GM12878 (cell line): ENCODE measurements at regions not wholly inside any gene's neighbourhood (a gene's known extent, or its start where the extent isn't known, plus 50 kb on each side); places are given as distances from the start of the nearest gene placed in this dataset.

Source experiments
- ATAC-seq: fragments of 200-7000 bp; cut with Tn5 transposase; 3 replicates; pipeline ENCODE4 v1.9.1; 2020; ENCODE audit warnings: mild to moderate bottlenecking, moderate library complexity
- BruUV-seq: library from RNA; stranded (reverse); fragments of 400-500 nt; replicated peaks from 2 replicates; lab custom pipeline; 2021; lab: Mats Ljungman, UMichigan
- CTCF ChIA-PET: fragments of 300-600 bp; sonication (Branson Sonifier 250); formaldehyde crosslinking; extraction: SDS; loops from one replicate; lab custom pipeline; 2021; ENCODE audit warnings: inconsistent platforms; lab: Yijun Ruan, JAX
- POLR2A ChIA-PET: fragments of 350-600 bp; formaldehyde crosslinking; extraction: SDS; loops from one replicate; lab custom pipeline; 2021; ENCODE audit warnings: inconsistent platforms; lab: Charles Lee
- RAD21 ChIA-PET: fragments of 300-600 bp; sonication (Branson Sonifier 250); formaldehyde crosslinking; loops from one replicate; lab custom pipeline; 2023; ENCODE audit warnings: antibody characterized with exemption; ENCODE audit not compliant: unreplicated experiment; lab: Charles Lee
- SMC1A ChIA-PET: fragments of 300-600 bp; sonication (Branson Sonifier 250); formaldehyde crosslinking; loops from one replicate; lab custom pipeline; 2023; ENCODE audit not compliant: unreplicated experiment, uncharacterized antibody; lab: Charles Lee
- DNase-seq: peaks from one replicate; pipeline ENCODE4 v3.0.0-alpha.2; 2011; ENCODE audit warnings: low read depth, low spot score
- FAIRE-seq: peaks from 3 replicates; lab custom pipeline; 2011; peaks lifted over from hg19 to GRCh38; lab: Jason Lieb, UNC
- H2AFZ ChIP-seq: 2 replicates; pipeline ENCODE4 v1.6.0; 2011; ENCODE audit warnings: low read depth, low read length, control low read depth; ENCODE audit not compliant: control insufficient read depth
- H3K27ac ChIP-seq: 2 replicates; pipeline ENCODE4 v1.5.1; 2011; ENCODE audit warnings: control low read depth; ENCODE audit not compliant: control insufficient read depth, insufficient read depth
- H3K27me3 ChIP-seq, 2 experiments: replicated peaks in 1 of 2; 2 replicates each; pipeline versions ENCODE4 v1.6.0 to v1.6.1; 2011; ENCODE audit warnings: low read length in 1 of 2; ENCODE audit not compliant: control insufficient read depth in 2 of 2, insufficient read depth in 2 of 2
- H3K36me3 ChIP-seq, 2 experiments: 2 replicates each; pipeline ENCODE4 v1.5.1; 2011; ENCODE audit warnings: low read length in 1 of 2; ENCODE audit not compliant: control insufficient read depth in 2 of 2, insufficient read depth in 2 of 2
- H3K4me1 ChIP-seq: 2 replicates; pipeline ENCODE4 v1.6.1; 2011; ENCODE audit warnings: mild to moderate bottlenecking, low read length, moderate library complexity, mixed read lengths; ENCODE audit not compliant: control insufficient read depth, insufficient read depth
- H3K4me2 ChIP-seq: 2 replicates; pipeline ENCODE4 v1.6.0; 2011; ENCODE audit warnings: control low read depth; ENCODE audit not compliant: control insufficient read depth, insufficient read depth
- H3K4me3 ChIP-seq: fragments of 200-600 bp; sonication (generic); 2 replicates; pipeline ENCODE4 v1.5.1; 2016
- H3K79me2 ChIP-seq: 2 replicates; pipeline ENCODE4 v1.6.0; 2011; ENCODE audit warnings: low read length; ENCODE audit not compliant: control insufficient read depth, insufficient read depth
- H3K9ac ChIP-seq: 2 replicates; pipeline ENCODE4 v1.8.0; 2011; ENCODE audit warnings: low read length, control low read depth, mixed read lengths; ENCODE audit not compliant: control insufficient read depth, insufficient read depth
- H3K9me3 ChIP-seq: replicated peaks from 3 replicates; pipeline ENCODE4 v1.5.1; 2011; ENCODE audit warnings: mild to moderate bottlenecking, low read length; ENCODE audit not compliant: control insufficient read depth, insufficient read depth
- H4K20me1 ChIP-seq: 2 replicates; pipeline ENCODE4 v1.6.0; 2011; ENCODE audit not compliant: control insufficient read depth, insufficient read depth
- ASH2L ChIP-seq: fragments of 300-600, 200-600 bp; sonication (generic); IDR thresholded peaks from 2 replicates; pipeline ENCODE4 v1.6.1; 2017; ENCODE audit warnings: low read depth, mild to moderate bottlenecking, borderline replicate concordance
- BCL11A ChIP-seq: IDR thresholded peaks from 2 replicates; pipeline ENCODE4 v1.6.1; 2011; ENCODE audit warnings: low read depth, low read length
- BMI1 ChIP-seq: fragments of 450-650 bp; IDR thresholded peaks from 2 replicates; pipeline ENCODE4 v1.6.1; 2016; ENCODE audit warnings: mild to moderate bottlenecking, moderate library complexity, borderline replicate concordance
- ESRRA ChIP-seq: IDR thresholded peaks from 2 replicates; pipeline ENCODE4 v1.6.1; 2012; ENCODE audit warnings: mild to moderate bottlenecking, low read length, improper control_type of control experiment
- FOXK2 ChIP-seq: fragments of 450-650 bp; IDR thresholded peaks from 2 replicates; pipeline ENCODE4 v1.6.1; 2017; ENCODE audit warnings: mild to moderate bottlenecking, moderate library complexity
- IKZF1 ChIP-seq: fragments of 450-650 bp; conservative IDR thresholded peaks from 2 replicates; pipeline ENCODE4 v1.6.1; 2017; ENCODE audit warnings: antibody characterized with exemption, mild to moderate bottlenecking
- IRF4 ChIP-seq: IDR thresholded peaks from 2 replicates; pipeline ENCODE4 v1.6.1; 2011; ENCODE audit warnings: low read depth, low read length
- NBN ChIP-seq: fragments of 450-650 bp; IDR thresholded peaks from 2 replicates; pipeline ENCODE4 v1.6.1; 2016
- NR2C1 ChIP-seq: fragments of 450-650 bp; IDR thresholded peaks from 2 replicates; pipeline ENCODE4 v1.6.1; 2017; ENCODE audit warnings: antibody characterized with exemption, mild to moderate bottlenecking, moderate library complexity
- PML ChIP-seq: IDR thresholded peaks from 2 replicates; pipeline ENCODE4 v1.6.1; 2012; ENCODE audit warnings: low read length, inconsistent platforms
- POLR2A ChIP-seq: IDR thresholded peaks from 2 replicates; pipeline ENCODE4 v1.6.1; 2011; ENCODE audit warnings: low read depth, mild to moderate bottlenecking, low read length
- SIX5 ChIP-seq: IDR thresholded peaks from 2 replicates; pipeline ENCODE4 v1.6.1; 2011; ENCODE audit warnings: mild to moderate bottlenecking, low read depth, low read length, moderate library complexity; ENCODE audit not compliant: severe bottlenecking
- SPI1 ChIP-seq: IDR thresholded peaks from 2 replicates; pipeline ENCODE4 v1.6.1; 2011; ENCODE audit warnings: low read depth, mild to moderate bottlenecking, low read length, moderate library complexity, borderline replicate concordance; ENCODE audit not compliant: insufficient read depth
- SUZ12 ChIP-seq: fragments of 200-600 bp; sonication (generic); IDR thresholded peaks from one replicate; pipeline ENCODE4 v1.6.1; 2018; ENCODE audit warnings: antibody characterized with exemption, mild to moderate bottlenecking; ENCODE audit not compliant: unreplicated experiment
- TCF12 ChIP-seq: IDR thresholded peaks from 2 replicates; pipeline ENCODE4 v1.6.1; 2011; ENCODE audit warnings: low read depth, mild to moderate bottlenecking, low read length
- TCF3 ChIP-seq: IDR thresholded peaks from 2 replicates; pipeline ENCODE4 v1.6.1; 2012; ENCODE audit warnings: low read depth, mild to moderate bottlenecking, low read length, borderline replicate concordance; ENCODE audit not compliant: insufficient read depth
- WRNIP1 ChIP-seq: IDR thresholded peaks from 2 replicates; pipeline ENCODE4 v1.6.1; 2011; ENCODE audit warnings: low read depth, low read length, improper control_type of control experiment, borderline replicate concordance
- ZNF207 ChIP-seq: fragments of 450-650 bp; IDR thresholded peaks from 2 replicates; pipeline ENCODE4 v1.6.1; 2014; ENCODE audit warnings: antibody characterized with exemption, mild to moderate bottlenecking, borderline replicate concordance
- in situ Hi-C: fragments of 300-500 bp; cut with MboI; formaldehyde crosslinking; loops from 9 replicates; pipeline ENCODE4 v1.14.3; 2018; ENCODE audit warnings: mixed read lengths
- intact Hi-C: fragments of 100-400 bp; cut with micrococcal nuclease; formaldehyde crosslinking; loops from one replicate; pipeline ENCODE4 v1.14.2; 2022; ENCODE audit not compliant: unreplicated experiment
- TF ChIP-seq, protein P1 (sequence below): fragments of 150-350 bp; IDR thresholded peaks from 2 replicates; pipeline ENCODE4 v1.6.1; 2014; ENCODE audit warnings: mild to moderate bottlenecking, low read depth, low read length
- TF ChIP-seq, protein P2 (sequence below), 3 experiments: IDR thresholded peaks in 2 of 3; conservative IDR thresholded peaks in 1 of 3; 2 replicates each; pipeline ENCODE4 v1.5.1; 2011; ENCODE audit warnings: low read depth in 3 of 3, low read length in 3 of 3, mild to moderate bottlenecking in 3 of 3, control low read depth in 2 of 3, moderate library complexity in 2 of 3, inconsistent platforms in 1 of 3, mixed read lengths in 1 of 3; ENCODE audit not compliant: control insufficient read depth in 2 of 3, insufficient read depth in 1 of 3; ENCODE audit errors: extremely low read depth in 1 of 3
- TF ChIP-seq, protein P3 (sequence below): fragments of 450-650 bp; formaldehyde crosslinking; IDR thresholded peaks from 2 replicates; pipeline ENCODE4 v1.4.0; 2022; ENCODE audit warnings: mild to moderate bottlenecking, moderate library complexity

DNA sequence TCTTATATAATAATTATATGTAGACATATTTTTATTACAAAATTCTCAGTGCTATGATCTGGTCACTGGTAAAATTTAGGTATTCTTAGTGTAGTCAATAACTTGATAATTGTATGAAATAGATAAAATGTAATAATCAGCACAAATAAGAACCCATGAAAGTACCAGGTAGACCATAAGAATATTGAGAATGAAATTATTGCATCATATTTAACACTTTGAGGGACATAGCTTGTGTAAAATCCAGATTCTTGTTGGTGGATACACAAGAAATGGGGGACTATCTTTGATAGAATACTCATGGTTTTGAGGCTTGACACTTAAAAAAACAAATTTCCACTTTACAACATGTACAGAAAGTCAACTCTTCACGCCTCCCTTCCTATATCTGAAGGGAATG, 898.8 kb upstream of the DDX18 start (continued):
- TF ChIP-seq, protein P1, sequence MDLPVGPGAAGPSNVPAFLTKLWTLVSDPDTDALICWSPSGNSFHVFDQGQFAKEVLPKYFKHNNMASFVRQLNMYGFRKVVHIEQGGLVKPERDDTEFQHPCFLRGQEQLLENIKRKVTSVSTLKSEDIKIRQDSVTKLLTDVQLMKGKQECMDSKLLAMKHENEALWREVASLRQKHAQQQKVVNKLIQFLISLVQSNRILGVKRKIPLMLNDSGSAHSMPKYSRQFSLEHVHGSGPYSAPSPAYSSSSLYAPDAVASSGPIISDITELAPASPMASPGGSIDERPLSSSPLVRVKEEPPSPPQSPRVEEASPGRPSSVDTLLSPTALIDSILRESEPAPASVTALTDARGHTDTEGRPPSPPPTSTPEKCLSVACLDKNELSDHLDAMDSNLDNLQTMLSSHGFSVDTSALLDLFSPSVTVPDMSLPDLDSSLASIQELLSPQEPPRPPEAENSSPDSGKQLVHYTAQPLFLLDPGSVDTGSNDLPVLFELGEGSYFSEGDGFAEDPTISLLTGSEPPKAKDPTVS: no peak
- TF ChIP-seq SIX5 (no peak), ESRRA (no peak), IRF4 (no peak), ZNF207 (no peak), IKZF1 (no peak), TCF12 (no peak)
- TF ChIP-seq, protein P2, sequence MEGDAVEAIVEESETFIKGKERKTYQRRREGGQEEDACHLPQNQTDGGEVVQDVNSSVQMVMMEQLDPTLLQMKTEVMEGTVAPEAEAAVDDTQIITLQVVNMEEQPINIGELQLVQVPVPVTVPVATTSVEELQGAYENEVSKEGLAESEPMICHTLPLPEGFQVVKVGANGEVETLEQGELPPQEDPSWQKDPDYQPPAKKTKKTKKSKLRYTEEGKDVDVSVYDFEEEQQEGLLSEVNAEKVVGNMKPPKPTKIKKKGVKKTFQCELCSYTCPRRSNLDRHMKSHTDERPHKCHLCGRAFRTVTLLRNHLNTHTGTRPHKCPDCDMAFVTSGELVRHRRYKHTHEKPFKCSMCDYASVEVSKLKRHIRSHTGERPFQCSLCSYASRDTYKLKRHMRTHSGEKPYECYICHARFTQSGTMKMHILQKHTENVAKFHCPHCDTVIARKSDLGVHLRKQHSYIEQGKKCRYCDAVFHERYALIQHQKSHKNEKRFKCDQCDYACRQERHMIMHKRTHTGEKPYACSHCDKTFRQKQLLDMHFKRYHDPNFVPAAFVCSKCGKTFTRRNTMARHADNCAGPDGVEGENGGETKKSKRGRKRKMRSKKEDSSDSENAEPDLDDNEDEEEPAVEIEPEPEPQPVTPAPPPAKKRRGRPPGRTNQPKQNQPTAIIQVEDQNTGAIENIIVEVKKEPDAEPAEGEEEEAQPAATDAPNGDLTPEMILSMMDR (IDR thresholded peaks at IDR 0.05 in 2 of 3, conservative IDR thresholded peaks at IDR 0.05 in 1 of 3; ENCODE audit: control insufficient read depth in 2 of 3, extremely low read depth in 1 of 3, insufficient read depth in 1 of 3, low read depth in 3 of 3, low read length in 3 of 3): no peak

DNA sequence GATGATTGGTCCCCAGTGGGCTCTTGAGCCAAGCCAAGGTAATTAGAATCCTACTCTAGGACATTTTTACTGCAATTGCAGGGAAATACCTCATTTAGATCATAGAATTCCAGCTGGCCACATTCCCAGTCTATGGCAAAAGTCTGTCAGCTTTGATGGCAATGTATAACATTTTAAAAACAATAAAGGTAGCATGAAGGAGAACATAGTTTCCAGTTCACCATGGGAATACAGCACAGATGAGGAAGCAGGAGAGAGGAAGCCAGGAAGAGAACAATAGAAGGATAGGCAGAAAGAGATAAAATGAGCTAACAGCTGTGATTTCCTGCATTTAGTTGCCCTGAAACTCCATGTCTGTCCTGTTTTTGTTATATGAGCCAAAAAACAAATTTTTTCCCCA, 897.3 kb upstream of the DDX18 start:
- Histone ChIP-seq H2AFZ (no peak overlapping the region), H3K36me3 (no peaks in the 10 kb centered on the region), H3K9me3 (no peaks in the 10 kb centered on the region), H3K79me2 (no peaks in the 10 kb centered on the region), H4K20me1 (no peaks in the 10 kb centered on the region), H3K27ac (no peak overlapping the region), H3K27me3 (no peaks in the 10 kb centered on the region), H3K4me1 (no peaks in the 10 kb centered on the region), H3K4me2 (no peak overlapping the region), H3K9ac (no peak overlapping the region), H3K4me3 (no peak overlapping the region)
- no peak for TF ChIP-seq PML
- TF ChIP-seq BMI1: no peak
- TF ChIP-seq SPI1: no peak
- TF ChIP-seq WRNIP1: no peak
- no peak for TF ChIP-seq BCL11A
- no peak for TF ChIP-seq NR2C1
- no peak for TF ChIP-seq FOXK2
- TF ChIP-seq POLR2A: no peak
- no peak for TF ChIP-seq ASH2L
- no peak for TF ChIP-seq SUZ12
- no peak for TF ChIP-seq NBN
- no peak for TF ChIP-seq TCF3
- TF ChIP-seq, protein P3, sequence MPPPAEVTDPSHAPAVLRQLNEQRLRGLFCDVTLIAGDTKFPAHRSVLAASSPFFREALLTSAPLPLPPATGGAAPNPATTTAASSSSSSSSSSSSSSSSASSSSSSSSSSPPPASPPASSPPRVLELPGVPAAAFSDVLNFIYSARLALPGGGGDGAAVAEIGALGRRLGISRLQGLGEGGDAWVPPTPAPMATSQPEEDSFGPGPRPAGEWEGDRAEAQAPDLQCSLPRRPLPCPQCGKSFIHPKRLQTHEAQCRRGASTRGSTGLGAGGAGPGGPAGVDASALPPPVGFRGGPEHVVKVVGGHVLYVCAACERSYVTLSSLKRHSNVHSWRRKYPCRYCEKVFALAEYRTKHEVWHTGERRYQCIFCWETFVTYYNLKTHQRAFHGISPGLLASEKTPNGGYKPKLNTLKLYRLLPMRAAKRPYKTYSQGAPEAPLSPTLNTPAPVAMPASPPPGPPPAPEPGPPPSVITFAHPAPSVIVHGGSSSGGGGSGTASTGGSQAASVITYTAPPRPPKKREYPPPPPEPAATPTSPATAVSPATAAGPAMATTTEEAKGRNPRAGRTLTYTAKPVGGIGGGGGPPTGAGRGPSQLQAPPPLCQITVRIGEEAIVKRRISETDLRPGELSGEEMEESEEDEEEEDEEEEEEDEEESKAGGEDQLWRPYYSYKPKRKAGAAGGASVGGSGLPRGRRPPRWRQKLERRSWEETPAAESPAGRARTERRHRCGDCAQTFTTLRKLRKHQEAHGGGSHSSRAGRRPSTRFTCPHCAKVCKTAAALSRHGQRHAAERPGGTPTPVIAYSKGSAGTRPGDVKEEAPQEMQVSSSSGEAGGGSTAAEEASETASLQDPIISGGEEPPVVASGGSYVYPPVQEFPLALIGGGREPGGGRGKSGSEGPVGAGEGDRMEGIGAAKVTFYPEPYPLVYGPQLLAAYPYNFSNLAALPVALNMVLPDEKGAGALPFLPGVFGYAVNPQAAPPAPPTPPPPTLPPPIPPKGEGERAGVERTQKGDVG: no peak
- no peak for ATAC-seq
- ChIA-PET POLR2A (no interaction called here), SMC1A (no interaction called here), RAD21 (no interaction called here), CTCF (no interaction called here)
- in situ Hi-C loops: no loop called here
- intact Hi-C loops: no loop called here
- DNase-seq: no peak
- FAIRE-seq: no peak
- BruUV-seq: no TSS peak
